ENCODE measurements at regions not wholly inside any gene's neighbourhood (a gene's known extent, or its start where the extent isn't known, plus 50 kb on each side); places are given as distances from the start of the nearest gene placed in this dataset.

DNA sequence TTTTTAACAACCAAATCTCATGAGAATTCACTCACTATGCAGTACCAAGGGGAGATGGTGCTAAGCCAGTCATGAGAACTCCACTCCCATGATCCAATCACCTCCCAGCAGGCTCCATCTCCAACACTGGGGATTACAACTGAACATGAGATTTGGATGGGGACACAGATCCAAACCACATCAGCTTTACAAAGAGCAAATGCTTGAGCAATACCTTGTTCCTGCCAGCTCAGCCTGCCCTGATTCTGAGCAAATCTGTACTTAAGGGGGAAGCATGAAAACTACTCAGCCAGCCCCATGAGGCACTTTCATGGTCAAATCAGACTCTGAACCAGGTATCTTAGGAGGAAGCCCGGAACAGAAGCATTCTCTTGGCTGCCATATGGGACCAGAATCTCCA is 259.9 kb downstream of the TBC1D4 start:
- peak; percentile 18 for DNase-seq (ENCODE audit: low read depth)
- TF ChIP-seq, protein P1, sequence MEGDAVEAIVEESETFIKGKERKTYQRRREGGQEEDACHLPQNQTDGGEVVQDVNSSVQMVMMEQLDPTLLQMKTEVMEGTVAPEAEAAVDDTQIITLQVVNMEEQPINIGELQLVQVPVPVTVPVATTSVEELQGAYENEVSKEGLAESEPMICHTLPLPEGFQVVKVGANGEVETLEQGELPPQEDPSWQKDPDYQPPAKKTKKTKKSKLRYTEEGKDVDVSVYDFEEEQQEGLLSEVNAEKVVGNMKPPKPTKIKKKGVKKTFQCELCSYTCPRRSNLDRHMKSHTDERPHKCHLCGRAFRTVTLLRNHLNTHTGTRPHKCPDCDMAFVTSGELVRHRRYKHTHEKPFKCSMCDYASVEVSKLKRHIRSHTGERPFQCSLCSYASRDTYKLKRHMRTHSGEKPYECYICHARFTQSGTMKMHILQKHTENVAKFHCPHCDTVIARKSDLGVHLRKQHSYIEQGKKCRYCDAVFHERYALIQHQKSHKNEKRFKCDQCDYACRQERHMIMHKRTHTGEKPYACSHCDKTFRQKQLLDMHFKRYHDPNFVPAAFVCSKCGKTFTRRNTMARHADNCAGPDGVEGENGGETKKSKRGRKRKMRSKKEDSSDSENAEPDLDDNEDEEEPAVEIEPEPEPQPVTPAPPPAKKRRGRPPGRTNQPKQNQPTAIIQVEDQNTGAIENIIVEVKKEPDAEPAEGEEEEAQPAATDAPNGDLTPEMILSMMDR (IDR thresholded peaks at IDR 0.05; ENCODE audit: low read depth, low read length), result no peak
- no peak for TF ChIP-seq MYC (IDR thresholded peaks at IDR 0.05; ENCODE audit: low read depth, low read length)
- TF ChIP-seq, protein P2, sequence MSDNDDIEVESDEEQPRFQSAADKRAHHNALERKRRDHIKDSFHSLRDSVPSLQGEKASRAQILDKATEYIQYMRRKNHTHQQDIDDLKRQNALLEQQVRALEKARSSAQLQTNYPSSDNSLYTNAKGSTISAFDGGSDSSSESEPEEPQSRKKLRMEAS (IDR thresholded peaks at IDR 0.05; ENCODE audit: low read depth, low read length), result no peak
- TF ChIP-seq POLR2A (IDR thresholded peaks at IDR 0.05; ENCODE audit: extremely low read depth, insufficient read length), result no peak
- H3K4me3 ChIP-seq (ENCODE audit: low read depth, low read length), result no peak overlapping the region

DNA sequence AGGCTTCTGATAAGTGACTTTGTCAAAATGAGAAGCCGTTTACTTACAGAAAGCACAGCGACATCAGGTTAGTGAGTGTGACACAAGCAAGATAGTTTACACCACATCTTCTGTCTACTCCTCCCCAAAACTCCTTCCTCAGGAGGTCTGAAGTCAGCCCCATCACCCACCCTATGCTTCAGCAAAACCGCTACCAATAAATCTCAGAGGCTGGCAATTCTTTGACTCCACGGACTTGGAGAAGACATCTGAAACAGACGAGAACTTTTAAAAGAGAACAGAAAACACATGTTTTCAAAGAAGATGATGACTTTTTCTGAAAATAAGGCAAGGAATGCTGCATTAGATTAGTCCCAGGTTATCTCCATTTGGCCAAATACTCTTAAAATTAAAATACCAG is 261.1 kb downstream of the TBC1D4 start:
- DNase-seq (ENCODE audit: low read depth), result no peak

DNA sequence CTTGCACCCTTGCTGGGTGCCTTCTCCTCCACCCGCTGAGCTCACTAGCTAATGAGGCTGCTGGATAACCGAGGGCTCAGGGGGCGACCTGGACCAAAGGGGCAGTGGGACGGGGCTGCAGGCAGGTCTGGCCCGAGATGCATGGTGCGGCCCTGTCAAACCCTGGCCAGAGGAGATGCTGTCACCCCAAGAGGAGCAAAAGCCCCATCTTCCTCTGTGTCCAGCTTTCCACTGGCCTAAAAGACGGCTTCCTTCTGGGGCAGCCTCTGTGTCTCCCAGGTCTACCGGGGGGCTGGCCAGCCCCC is 261.8 kb downstream of the TBC1D4 start:
- DNase-seq (ENCODE audit: low read depth), result no peak
- TF ChIP-seq POLR2A (IDR thresholded peaks at IDR 0.05; ENCODE audit: extremely low read depth, insufficient read length) (no peak), MYC (IDR thresholded peaks at IDR 0.05; ENCODE audit: low read depth, low read length) (no peak)
- TF ChIP-seq, protein P1 (IDR thresholded peaks at IDR 0.05; ENCODE audit: low read depth, low read length), result no peak
- TF ChIP-seq, protein P2 (IDR thresholded peaks at IDR 0.05; ENCODE audit: low read depth, low read length), result no peak
- H3K4me3 ChIP-seq (ENCODE audit: low read depth, low read length), result no peak overlapping the region

More for the DNA sequence above, 261.1 kb downstream of the TBC1D4 start:
- TF ChIP-seq POLR2A (IDR thresholded peaks at IDR 0.05; ENCODE audit: extremely low read depth, insufficient read length) (no peak), MYC (IDR thresholded peaks at IDR 0.05; ENCODE audit: low read depth, low read length) (no peak)
- TF ChIP-seq, protein P2 (IDR thresholded peaks at IDR 0.05; ENCODE audit: low read depth, low read length), result no peak
- TF ChIP-seq, protein P1 (IDR thresholded peaks at IDR 0.05; ENCODE audit: low read depth, low read length), result no peak
- H3K4me3 ChIP-seq (ENCODE audit: low read depth, low read length), result no peak overlapping the region

DNA sequence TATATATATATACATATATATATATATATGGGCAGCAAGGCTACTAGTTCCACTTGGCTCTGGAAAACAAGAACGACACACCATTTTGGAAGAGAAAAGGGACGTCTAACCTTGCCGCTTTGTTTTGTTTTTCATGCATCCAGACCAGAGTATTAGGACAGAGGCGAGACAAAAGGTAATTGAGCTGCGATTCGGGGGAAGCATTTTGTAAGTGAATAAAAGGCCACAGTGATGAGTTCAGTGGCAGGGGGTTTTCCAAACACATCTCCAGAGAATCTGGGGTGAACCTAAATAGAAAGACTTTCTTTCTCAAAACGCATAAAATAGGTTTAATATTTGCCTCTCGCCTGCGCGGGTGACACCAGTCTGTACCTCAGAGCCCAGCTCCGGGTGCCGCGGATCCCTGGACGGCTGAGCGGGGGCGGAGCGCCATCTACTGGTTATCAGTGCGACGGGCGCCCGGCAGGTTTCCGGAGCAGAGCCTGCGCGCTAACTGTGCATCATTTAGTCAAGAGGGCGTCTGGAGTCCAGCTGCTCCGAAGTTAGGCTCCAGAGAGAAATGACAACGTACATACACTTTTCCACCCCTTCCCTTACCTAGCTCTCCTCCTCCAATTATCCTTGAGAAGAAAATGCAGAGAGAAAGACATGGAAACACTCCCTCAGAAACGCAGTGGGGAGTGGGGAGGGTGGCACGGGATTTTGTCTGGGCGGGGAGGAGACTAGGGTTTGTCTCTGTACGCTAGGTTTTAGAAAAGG is 262.3 kb downstream of the TBC1D4 start:
- TF ChIP-seq, protein P1 (IDR thresholded peaks at IDR 0.05; ENCODE audit: low read depth, low read length), result peak; percentile 82
- no peak for TF ChIP-seq POLR2A (IDR thresholded peaks at IDR 0.05; ENCODE audit: extremely low read depth, insufficient read length)
- H3K4me3 ChIP-seq (ENCODE audit: low read depth, low read length), result no peak overlapping the region
- peak; percentile 71 for DNase-seq (ENCODE audit: low read depth)

DNA sequence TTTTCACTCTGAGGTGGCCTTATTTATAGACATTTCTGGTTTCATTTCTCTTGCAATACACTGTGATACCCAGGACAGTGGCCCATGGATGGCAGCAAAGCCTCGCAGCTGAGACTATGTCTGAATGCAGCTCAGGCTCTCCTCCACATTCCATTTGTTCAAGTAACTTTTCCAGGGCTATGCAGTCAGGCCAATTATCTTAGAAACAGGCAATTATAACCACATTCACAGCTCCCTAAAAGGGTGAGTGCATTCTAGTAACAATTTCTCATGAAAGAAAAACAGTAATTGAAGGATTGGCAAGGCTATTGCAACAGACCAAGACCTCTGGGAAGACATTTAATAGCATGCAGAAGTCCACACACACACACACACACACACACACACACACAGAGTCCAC is 264.0 kb downstream of the TBC1D4 start:
- no peak for DNase-seq (ENCODE audit: low read depth)
- TF ChIP-seq, protein P1 (IDR thresholded peaks at IDR 0.05; ENCODE audit: low read depth, low read length), result no peak
- TF ChIP-seq POLR2A (IDR thresholded peaks at IDR 0.05; ENCODE audit: extremely low read depth, insufficient read length) (no peak), MYC (IDR thresholded peaks at IDR 0.05; ENCODE audit: low read depth, low read length) (no peak)
- TF ChIP-seq, protein P2 (IDR thresholded peaks at IDR 0.05; ENCODE audit: low read depth, low read length), result no peak
- no peak overlapping the region for H3K4me3 ChIP-seq (ENCODE audit: low read depth, low read length)

DNA sequence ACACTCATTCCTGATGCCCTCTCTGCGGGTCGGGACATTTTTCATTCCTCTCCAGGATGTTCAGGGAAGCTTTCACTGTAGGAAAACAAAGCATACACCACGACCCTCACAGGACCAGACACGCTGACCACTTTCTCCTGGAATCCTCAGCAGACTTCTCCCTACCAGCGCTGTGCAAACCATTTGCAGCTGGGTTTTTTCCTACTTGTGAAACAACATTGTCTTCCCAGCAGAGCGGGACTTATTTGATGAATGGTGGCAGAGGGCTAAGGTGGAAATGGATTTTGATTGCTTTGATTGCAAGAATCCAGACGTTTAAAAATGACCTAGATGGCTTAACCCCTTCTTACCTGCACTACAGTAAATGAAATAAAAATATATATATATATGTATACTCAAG is 265.9 kb downstream of the TBC1D4 start:
- no peak overlapping the region for H3K4me3 ChIP-seq (ENCODE audit: low read depth, low read length)
- DNase-seq (ENCODE audit: low read depth), result no peak
- no peak for TF ChIP-seq MYC (IDR thresholded peaks at IDR 0.05; ENCODE audit: low read depth, low read length)
- no peak for TF ChIP-seq POLR2A (IDR thresholded peaks at IDR 0.05; ENCODE audit: extremely low read depth, insufficient read length)
- TF ChIP-seq, protein P1 (IDR thresholded peaks at IDR 0.05; ENCODE audit: low read depth, low read length), result no peak
- TF ChIP-seq, protein P2 (IDR thresholded peaks at IDR 0.05; ENCODE audit: low read depth, low read length), result no peak

Measured in NB4 (cell line).